ENCODE measurements at regions not wholly inside any gene's neighbourhood (a gene's known extent, or its start where the extent isn't known, plus 50 kb on each side); places are given as distances from the start of the nearest gene placed in this dataset.

- TF ChIP-seq CTCF (IDR thresholded peaks at IDR 0.05) (no peak), EP300 (IDR thresholded peaks at IDR 0.05) (no peak), POLR2AphosphoS5 (IDR thresholded peaks at IDR 0.05) (no peak), POLR2A (IDR thresholded peaks at IDR 0.05) (no peak)
These were observed 195.3 kb upstream of the HS6ST1 start for GRCh38 chr2:128513961-128514283.

All from gastroesophageal sphincter (tissue), 3 donors.